ENCODE measurements at regions not wholly inside any gene's neighbourhood (a gene's known extent, or its start where the extent isn't known, plus 50 kb on each side); places are given as distances from the start of the nearest gene placed in this dataset.
A peak's percentile ranks its signal among the peaks of the same experiment; 100 is the strongest.
"Not testable (repeated sequence)": the region's sequence is repeated elsewhere in the genome, so short reads cannot be mapped to it uniquely, and the experiment has no call there.

GRCh38 chr1:191405417-191405816 lies 752.8 kb upstream of the RGS18 start:
- H3K27ac Mint-ChIP-seq: no peak overlapping the region
- CTCF ChIA-PET: no interaction called here

DNA sequence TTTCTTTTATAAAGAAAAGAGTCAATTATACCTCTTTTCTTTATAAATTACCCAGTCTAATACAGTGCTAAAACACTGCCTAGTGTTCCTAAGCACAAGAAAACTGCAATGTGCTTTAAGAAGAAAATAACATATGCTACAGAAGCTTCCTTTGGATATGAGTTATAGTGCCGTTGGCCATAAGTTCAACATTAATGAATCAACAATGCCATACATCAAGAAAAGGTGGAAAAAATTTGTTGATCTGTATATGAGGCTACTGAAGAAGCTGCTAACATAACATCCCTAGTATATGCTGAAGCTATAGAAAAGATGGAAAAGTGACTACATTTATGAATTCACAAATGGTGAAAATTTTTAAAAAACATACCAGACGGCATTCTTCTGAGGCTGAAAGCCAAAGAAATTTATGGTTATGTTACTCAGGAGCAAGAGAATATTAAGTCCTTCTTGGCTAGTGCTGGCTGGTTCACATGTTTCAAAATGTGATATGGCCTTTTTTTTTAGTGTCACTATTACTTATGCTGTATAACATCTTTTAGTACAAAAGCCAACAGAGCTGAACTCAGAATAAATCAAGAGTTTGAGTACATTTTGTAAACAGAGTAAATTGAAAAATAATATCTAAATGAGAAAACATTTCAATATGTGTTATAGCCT lies 743.2 kb upstream of the RGS18 start:
- no peak overlapping the region for H3K27ac Mint-ChIP-seq
- H3K27me3 Mint-ChIP-seq: no peaks in the 10 kb centered on the region
- no peak for DNase-seq
- H3K4me1 ChIP-seq (ENCODE audit: insufficient read depth, low read length): no peaks in the 10 kb centered on the region
- no peaks in the 10 kb centered on the region for H3K4me1 Mint-ChIP-seq
- POLR2A ChIA-PET: no interaction called here
- no peaks in the 10 kb centered on the region for H3K36me3 ChIP-seq (ENCODE audit: insufficient read depth, low read length)
- H3K9me3 Mint-ChIP-seq: peaks cover 2 to 14% (median 3%) of the 10 kb centered on the region in 5 donors
- H3K27me3 ChIP-seq (ENCODE audit: insufficient read depth, low read length, poor library complexity, severe bottlenecking): no peaks in the 10 kb centered on the region
- H3K36me3 Mint-ChIP-seq: no peaks in the 10 kb centered on the region
- CTCF ChIA-PET: no interaction called here
- no peaks in the 10 kb centered on the region for H3K9me3 ChIP-seq (ENCODE audit: low read length)
- H3K4me3 ChIP-seq (ENCODE audit: low read length): no peak overlapping the region
- no peak overlapping the region for H3K27ac ChIP-seq (ENCODE audit: low read depth, low read length)
- H3K4me3 Mint-ChIP-seq: no peak overlapping the region

More at GRCh38 chr1:191405417-191405816, 752.8 kb upstream of the RGS18 start:
- Histone ChIP-seq H3K9me3 (ENCODE audit: low read length) (no peaks in the 10 kb centered on the region), H3K27ac (ENCODE audit: low read depth, low read length) (no peak overlapping the region), H3K4me3 (ENCODE audit: low read length) (no peak overlapping the region), H3K27me3 (ENCODE audit: insufficient read depth, low read length, poor library complexity, severe bottlenecking) (no peaks in the 10 kb centered on the region), H3K36me3 (ENCODE audit: insufficient read depth, low read length) (no peaks in the 10 kb centered on the region), H3K4me1 (ENCODE audit: insufficient read depth, low read length) (no peaks in the 10 kb centered on the region)
- no peaks in the 10 kb centered on the region for H3K4me1 Mint-ChIP-seq
- DNase-seq: no peak
- no peaks in the 10 kb centered on the region for H3K36me3 Mint-ChIP-seq
- H3K9me3 Mint-ChIP-seq: peaks cover 0 to 43% (median 2%) of the 10 kb centered on the region in 5 donors
- no peaks in the 10 kb centered on the region for H3K27me3 Mint-ChIP-seq
- no peak overlapping the region for H3K4me3 Mint-ChIP-seq
- POLR2A ChIA-PET: no interaction called here

GRCh38 chr1:191419842-191420241 lies 738.4 kb upstream of the RGS18 start:
- Mint-ChIP-seq H3K9me3 (peaks cover 0 to 12% (median 5%) of the 10 kb centered on the region in 5 donors), H3K36me3 (no peaks in the 10 kb centered on the region), H3K4me1 (no peaks in the 10 kb centered on the region), H3K27me3 (no peaks in the 10 kb centered on the region), H3K27ac (no peak overlapping the region), H3K4me3 (no peak overlapping the region)
- Histone ChIP-seq H3K27ac (ENCODE audit: low read depth, low read length) (no peak overlapping the region), H3K27me3 (ENCODE audit: insufficient read depth, low read length, poor library complexity, severe bottlenecking) (no peaks in the 10 kb centered on the region), H3K9me3 (ENCODE audit: low read length) (no peaks in the 10 kb centered on the region), H3K36me3 (ENCODE audit: insufficient read depth, low read length) (no peaks in the 10 kb centered on the region), H3K4me1 (ENCODE audit: insufficient read depth, low read length) (no peaks in the 10 kb centered on the region), H3K4me3 (ENCODE audit: low read length) (no peak overlapping the region)
- CTCF ChIA-PET: no interaction called here
- POLR2A ChIA-PET: no interaction called here
- no peak for DNase-seq

- H3K36me3 ChIP-seq (ENCODE audit: insufficient read depth, low read length): no peaks in the 10 kb centered on the region
- no peaks in the 10 kb centered on the region for H3K27me3 Mint-ChIP-seq
- no peaks in the 10 kb centered on the region for H3K36me3 Mint-ChIP-seq
- DNase-seq: no peak
- H3K27ac ChIP-seq (ENCODE audit: low read depth, low read length): no peak overlapping the region
- H3K9me3 ChIP-seq (ENCODE audit: low read length): no peaks in the 10 kb centered on the region
- no peaks in the 10 kb centered on the region for H3K4me1 Mint-ChIP-seq
- H3K27ac Mint-ChIP-seq: no peak overlapping the region
- no peak overlapping the region for H3K4me3 ChIP-seq (ENCODE audit: low read length)
- no peaks in the 10 kb centered on the region for H3K27me3 ChIP-seq (ENCODE audit: insufficient read depth, low read length, poor library complexity, severe bottlenecking)
- POLR2A ChIA-PET: no interaction called here
- no peak overlapping the region for H3K4me3 Mint-ChIP-seq
- CTCF ChIA-PET: no interaction called here
- H3K9me3 Mint-ChIP-seq: peaks cover 3 to 24% (median 16%) of the 10 kb centered on the region in 5 donors
- H3K4me1 ChIP-seq (ENCODE audit: insufficient read depth, low read length): no peaks in the 10 kb centered on the region
Observed at GRCh38 chr1:191427593-191427992, 730.7 kb upstream of the RGS18 start.

DNA sequence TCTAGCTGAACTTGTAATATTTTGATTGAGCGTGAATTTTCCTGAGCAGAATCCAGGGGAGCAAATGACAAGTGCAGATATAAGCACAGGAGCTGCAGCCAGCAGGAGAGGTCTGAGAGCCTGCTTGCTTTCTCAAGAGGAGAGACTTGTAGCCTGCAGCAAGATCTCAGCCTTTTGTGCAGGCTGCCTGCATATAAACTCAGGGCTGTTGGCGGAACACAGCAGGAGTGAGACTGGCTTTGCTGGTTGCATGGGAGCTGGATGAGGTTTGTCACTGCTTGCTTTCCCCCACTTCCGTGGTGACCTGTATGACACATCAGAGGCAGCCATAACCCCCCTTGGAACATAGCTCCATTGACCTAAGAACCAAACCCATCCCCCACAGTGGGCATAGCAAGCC lies 725.4 kb upstream of the RGS18 start:
- Histone ChIP-seq H3K27me3 (ENCODE audit: insufficient read depth, low read length, poor library complexity, severe bottlenecking) (no peaks in the 10 kb centered on the region), H3K9me3 (ENCODE audit: low read length) (no peaks in the 10 kb centered on the region), H3K4me3 (ENCODE audit: low read length) (no peak overlapping the region), H3K36me3 (ENCODE audit: insufficient read depth, low read length) (no peaks in the 10 kb centered on the region), H3K27ac (ENCODE audit: low read depth, low read length) (no peak overlapping the region), H3K4me1 (ENCODE audit: insufficient read depth, low read length) (no peaks in the 10 kb centered on the region)
- ChIA-PET POLR2A (no interaction called here), CTCF (no interaction called here)
- no peak for DNase-seq
- Mint-ChIP-seq H3K27ac (no peak overlapping the region), H3K4me1 (no peaks in the 10 kb centered on the region), H3K9me3 (peaks cover 8 to 43% (median 23%) of the 10 kb centered on the region in 5 donors), H3K36me3 (no peaks in the 10 kb centered on the region), H3K27me3 (no peaks in the 10 kb centered on the region), H3K4me3 (no peak overlapping the region)

DNA sequence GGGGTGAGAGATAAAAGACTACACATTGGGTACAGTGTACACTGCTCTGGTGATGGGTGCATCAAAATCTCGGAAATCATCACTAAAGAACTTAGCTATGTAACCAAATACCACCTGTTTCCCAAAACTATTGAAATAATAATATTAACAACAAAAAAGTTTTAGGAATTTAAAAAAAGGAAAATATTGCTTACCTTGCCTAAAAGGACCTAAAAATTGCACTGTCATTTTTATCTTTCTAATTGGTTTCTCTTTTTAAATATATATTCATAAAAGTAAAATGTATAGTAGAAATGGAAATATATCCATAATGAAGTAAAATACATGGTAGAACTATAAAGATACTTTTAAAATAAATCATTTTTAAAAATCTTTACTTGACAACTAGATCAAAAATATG lies 719.3 kb upstream of the RGS18 start:
- peaks cover 15 to 38% (median 27%) of the 10 kb centered on the region in 5 donors for H3K9me3 Mint-ChIP-seq
- no peak overlapping the region for H3K4me3 Mint-ChIP-seq
- ChIA-PET CTCF (no interaction called here), POLR2A (no interaction called here)
- DNase-seq: no peak
- H3K27me3 ChIP-seq (ENCODE audit: insufficient read depth, low read length, poor library complexity, severe bottlenecking): no peaks in the 10 kb centered on the region
- H3K27me3 Mint-ChIP-seq: no peaks in the 10 kb centered on the region
- H3K4me1 Mint-ChIP-seq: no peaks in the 10 kb centered on the region
- H3K27ac Mint-ChIP-seq: no peak overlapping the region
- H3K9me3 ChIP-seq (ENCODE audit: low read length): no peaks in the 10 kb centered on the region
- H3K4me3 ChIP-seq (ENCODE audit: low read length): no peak overlapping the region
- no peaks in the 10 kb centered on the region for H3K4me1 ChIP-seq (ENCODE audit: insufficient read depth, low read length)
- no peak overlapping the region for H3K27ac ChIP-seq (ENCODE audit: low read depth, low read length)
- H3K36me3 Mint-ChIP-seq: no peaks in the 10 kb centered on the region
- H3K36me3 ChIP-seq (ENCODE audit: insufficient read depth, low read length): no peaks in the 10 kb centered on the region

- DNase-seq; POLR2A ChIA-PET; H3K9me3 ChIP-seq (ENCODE audit: low read length); H3K4me1 ChIP-seq (ENCODE audit: insufficient read depth, low read length); CTCF ChIA-PET; H3K36me3 Mint-ChIP-seq; H3K4me1 Mint-ChIP-seq; H3K27ac ChIP-seq (ENCODE audit: low read depth, low read length); H3K27me3 ChIP-seq (ENCODE audit: insufficient read depth, low read length, poor library complexity, severe bottlenecking); H3K27ac Mint-ChIP-seq; H3K36me3 ChIP-seq (ENCODE audit: insufficient read depth, low read length); H3K27me3 Mint-ChIP-seq; H3K4me3 ChIP-seq (ENCODE audit: low read length): not testable (repeated sequence)
- H3K9me3 Mint-ChIP-seq: peaks cover 9 to 17% (median 14%) of the 10 kb centered on the region in 5 donors
- H3K4me3 Mint-ChIP-seq: peak overlapping the region in 1 of 7 donors; percentile 18
Observed at GRCh38 chr1:191448279-191448678, 710.0 kb upstream of the RGS18 start.

GRCh38 chr1:191452586-191452985 lies 705.7 kb upstream of the RGS18 start:
- H3K4me1 Mint-ChIP-seq: no peaks in the 10 kb centered on the region
- H3K4me1 ChIP-seq (ENCODE audit: insufficient read depth, low read length): no peaks in the 10 kb centered on the region
- H3K4me3 ChIP-seq (ENCODE audit: low read length): no peak overlapping the region
- no peak overlapping the region for H3K27ac ChIP-seq (ENCODE audit: low read depth, low read length)
- no peaks in the 10 kb centered on the region for H3K27me3 Mint-ChIP-seq
- peaks cover 0 to 16% (median 11%) of the 10 kb centered on the region in 5 donors for H3K9me3 Mint-ChIP-seq
- H3K4me3 Mint-ChIP-seq: no peak overlapping the region
- no peak overlapping the region for H3K27ac Mint-ChIP-seq
- no peaks in the 10 kb centered on the region for H3K9me3 ChIP-seq (ENCODE audit: low read length)
- ChIA-PET POLR2A (no interaction called here), CTCF (no interaction called here)
- no peaks in the 10 kb centered on the region for H3K36me3 ChIP-seq (ENCODE audit: insufficient read depth, low read length)
- no peaks in the 10 kb centered on the region for H3K27me3 ChIP-seq (ENCODE audit: insufficient read depth, low read length, poor library complexity, severe bottlenecking)
- no peaks in the 10 kb centered on the region for H3K36me3 Mint-ChIP-seq
- DNase-seq: no peak

GRCh38 chr1:191453487-191453886 lies 704.8 kb upstream of the RGS18 start:
- DNase-seq: no peak
- POLR2A ChIA-PET: no interaction called here
- CTCF ChIA-PET: no interaction called here
- no peaks in the 10 kb centered on the region for H3K36me3 Mint-ChIP-seq
- no peak overlapping the region for H3K4me3 Mint-ChIP-seq
- no peak overlapping the region for H3K27ac Mint-ChIP-seq
- Histone ChIP-seq H3K4me1 (ENCODE audit: insufficient read depth, low read length) (no peaks in the 10 kb centered on the region), H3K27me3 (ENCODE audit: insufficient read depth, low read length, poor library complexity, severe bottlenecking) (no peaks in the 10 kb centered on the region), H3K36me3 (ENCODE audit: insufficient read depth, low read length) (no peaks in the 10 kb centered on the region), H3K9me3 (ENCODE audit: low read length) (no peaks in the 10 kb centered on the region), H3K4me3 (ENCODE audit: low read length) (no peak overlapping the region), H3K27ac (ENCODE audit: low read depth, low read length) (no peak overlapping the region)
- no peaks in the 10 kb centered on the region for H3K4me1 Mint-ChIP-seq
- no peaks in the 10 kb centered on the region for H3K27me3 Mint-ChIP-seq
- peaks cover 0 to 16% (median 11%) of the 10 kb centered on the region in 5 donors for H3K9me3 Mint-ChIP-seq
